GM19395 (cell line): ENCODE measurements at regions not wholly inside any gene's neighbourhood (a gene's known extent, or its start where the extent isn't known, plus 50 kb on each side); places are given as distances from the start of the nearest gene placed in this dataset.
A peak's percentile ranks its signal among the peaks of the same experiment; 100 is the strongest.

Experiments used
- ATAC-seq: cut with Tn5 transposase; IDR thresholded peaks from one replicate; pipeline ENCODE4 v1.9.1; 2021; ENCODE audit warnings: mild to moderate bottlenecking, moderate library complexity; ENCODE audit not compliant: unreplicated experiment

DNA sequence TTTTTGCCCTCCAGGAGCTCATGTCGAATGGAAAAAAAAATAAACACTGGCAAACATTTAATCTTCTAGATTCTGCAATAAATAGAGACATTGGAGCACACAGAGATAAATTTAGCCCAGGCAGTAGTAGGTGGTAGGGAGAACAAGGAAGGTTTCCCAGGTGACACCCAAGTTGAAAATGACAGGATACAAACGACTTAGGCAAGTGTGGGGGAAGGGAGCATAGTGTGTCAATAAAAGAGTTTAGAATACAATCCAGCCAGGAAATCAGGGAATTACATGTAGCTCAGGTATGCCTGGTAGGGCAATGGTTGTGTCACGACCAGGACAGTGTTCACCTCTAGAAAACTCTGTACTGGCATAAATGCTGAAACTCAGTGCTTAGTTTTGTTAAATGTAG, 364.6 kb upstream of the AGTR1 start:
- no peak for ATAC-seq

DNA sequence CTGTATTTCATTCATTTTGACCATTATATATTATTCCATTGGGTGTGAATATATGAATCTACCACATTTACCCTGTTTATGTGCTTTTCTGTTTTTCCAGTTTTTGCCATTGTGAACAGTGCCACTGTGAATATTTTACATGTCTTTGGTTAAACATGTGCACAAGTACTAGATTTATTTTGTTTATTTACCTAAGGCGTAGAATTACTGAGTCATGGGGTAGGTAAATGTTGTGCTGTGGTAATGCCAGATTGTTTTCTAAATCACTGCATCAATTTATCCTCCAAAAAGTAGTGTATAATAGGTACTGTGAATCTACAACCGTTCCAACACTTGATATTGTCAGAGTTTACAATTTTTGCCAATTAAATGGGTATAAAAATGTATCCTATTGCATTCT, 362.1 kb upstream of the AGTR1 start:
- no peak for ATAC-seq

DNA sequence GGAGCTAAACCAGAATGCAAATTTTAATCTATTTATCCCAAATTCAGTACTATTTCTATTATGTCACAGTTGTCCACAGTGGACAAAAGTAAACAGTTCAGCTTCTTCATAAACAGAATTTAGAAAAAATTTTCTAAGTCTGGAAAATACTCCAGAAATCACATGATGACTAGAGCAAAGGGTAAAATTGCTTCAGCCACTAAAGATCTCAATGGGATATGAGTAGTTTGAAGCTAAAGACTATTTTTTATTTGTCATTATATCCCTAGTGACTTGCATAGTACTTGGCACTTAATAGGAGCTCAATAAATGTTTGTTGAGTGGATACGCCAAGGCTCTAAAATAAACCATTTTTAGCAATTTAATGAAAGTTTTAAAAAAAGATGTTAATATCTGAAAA, 354.3 kb upstream of the AGTR1 start:
- no peak for ATAC-seq

DNA sequence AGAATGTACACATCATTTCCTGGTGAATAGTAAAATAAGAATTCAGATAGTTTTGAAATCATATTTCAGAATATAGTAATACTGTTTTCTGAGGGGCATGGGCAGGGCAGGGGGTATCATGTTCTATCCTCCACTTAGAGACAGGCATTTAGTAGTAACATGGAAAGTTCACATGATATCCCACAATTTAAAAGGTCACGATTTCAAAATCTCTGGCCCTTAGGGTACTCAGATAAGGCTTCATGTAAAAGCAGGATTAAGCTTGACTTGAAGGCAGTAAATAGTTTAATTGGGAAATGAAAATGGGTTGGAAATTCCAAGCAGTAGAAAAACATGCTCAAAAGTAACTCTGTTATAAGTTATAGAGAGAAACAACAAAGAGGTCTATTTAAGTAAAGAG, 353.2 kb upstream of the AGTR1 start:
- no peak for ATAC-seq

DNA sequence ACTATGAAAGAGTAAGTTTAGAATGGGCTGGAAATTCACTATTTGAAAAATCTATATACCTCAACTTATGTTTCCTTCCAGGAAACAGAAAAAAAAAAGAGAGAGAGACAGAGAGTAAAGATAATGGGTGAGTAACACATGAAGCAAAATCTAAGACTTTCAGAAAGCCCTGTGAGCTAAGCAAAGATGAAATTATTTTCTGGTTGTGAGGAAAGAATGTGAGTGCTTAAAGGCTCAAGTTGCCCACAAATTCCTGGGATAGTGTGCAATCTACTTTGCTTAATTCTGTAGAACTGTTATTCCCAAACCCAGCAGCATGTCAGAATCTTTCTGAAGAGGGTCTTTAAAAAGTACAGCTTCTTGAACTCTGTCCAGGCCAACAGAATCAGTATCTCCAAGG, 337.7 kb upstream of the AGTR1 start:
- ATAC-seq = no peak

DNA sequence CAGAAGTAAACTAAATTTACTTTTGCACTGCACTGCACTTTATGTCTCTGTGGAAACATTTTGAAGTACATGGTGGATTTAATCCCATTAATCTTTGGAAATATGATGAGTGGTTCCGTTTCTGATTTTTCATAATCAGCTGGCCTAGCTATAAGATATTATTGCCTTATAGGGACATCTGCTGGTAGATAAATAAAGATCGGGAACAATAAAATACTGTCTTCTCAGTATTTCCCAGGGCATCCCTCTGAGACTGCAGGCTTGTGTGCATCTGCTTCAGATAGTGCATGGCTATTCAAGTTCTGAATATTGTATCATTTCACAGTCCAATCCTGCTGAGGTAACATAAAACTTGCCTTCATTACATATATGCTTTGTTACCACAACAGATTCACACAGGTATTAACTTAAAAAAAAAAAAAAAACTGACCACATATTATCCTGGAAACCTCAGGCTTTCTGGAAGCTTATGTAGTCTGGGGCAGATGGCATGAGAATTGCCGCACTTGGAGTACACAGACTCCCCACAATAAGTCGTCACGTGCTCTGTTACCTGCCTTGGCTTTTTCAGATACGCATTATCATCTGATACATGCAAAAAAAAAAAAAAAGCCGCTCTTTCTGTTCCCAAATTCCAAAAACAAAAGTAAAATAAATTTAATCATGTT, 330.8 kb upstream of the AGTR1 start:
- no peak for ATAC-seq

DNA sequence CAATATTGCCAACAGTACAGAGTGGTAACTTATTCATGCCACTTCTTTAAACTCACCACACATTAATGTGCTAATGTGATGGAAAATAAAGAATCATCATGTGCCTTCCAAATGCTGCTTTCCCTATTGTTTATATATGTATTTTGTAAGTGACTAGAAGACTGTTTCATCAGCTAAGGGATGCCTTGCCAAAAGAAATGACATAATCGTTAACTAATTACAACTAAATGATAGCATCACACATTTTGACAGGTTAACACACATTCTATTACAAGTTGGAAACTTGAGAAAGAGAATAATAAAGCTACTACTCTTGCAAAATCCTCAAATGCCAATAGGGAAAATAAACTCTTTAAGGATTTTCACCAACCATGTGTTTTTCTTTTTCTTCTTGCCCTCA, 329.9 kb upstream of the AGTR1 start:
- ATAC-seq = no peak

DNA sequence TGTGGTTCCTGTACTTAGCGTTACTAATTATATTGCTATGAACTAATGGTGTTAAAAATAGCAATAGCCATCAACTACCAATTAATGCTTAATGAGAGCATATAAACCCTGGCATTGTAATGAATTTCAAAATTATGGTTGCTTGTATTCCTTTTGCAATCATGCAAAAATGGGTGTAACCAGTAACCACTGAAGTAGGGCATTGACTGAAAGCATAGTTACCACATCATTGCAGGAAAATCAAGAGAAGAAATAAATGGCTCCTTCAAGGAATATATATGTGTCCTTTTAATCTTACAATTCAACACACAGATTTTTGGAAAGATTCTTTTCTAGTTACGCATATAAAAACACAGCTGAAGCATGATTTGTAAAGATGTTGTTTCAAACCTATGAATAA, 328.3 kb upstream of the AGTR1 start:
- ATAC-seq = no peak

DNA sequence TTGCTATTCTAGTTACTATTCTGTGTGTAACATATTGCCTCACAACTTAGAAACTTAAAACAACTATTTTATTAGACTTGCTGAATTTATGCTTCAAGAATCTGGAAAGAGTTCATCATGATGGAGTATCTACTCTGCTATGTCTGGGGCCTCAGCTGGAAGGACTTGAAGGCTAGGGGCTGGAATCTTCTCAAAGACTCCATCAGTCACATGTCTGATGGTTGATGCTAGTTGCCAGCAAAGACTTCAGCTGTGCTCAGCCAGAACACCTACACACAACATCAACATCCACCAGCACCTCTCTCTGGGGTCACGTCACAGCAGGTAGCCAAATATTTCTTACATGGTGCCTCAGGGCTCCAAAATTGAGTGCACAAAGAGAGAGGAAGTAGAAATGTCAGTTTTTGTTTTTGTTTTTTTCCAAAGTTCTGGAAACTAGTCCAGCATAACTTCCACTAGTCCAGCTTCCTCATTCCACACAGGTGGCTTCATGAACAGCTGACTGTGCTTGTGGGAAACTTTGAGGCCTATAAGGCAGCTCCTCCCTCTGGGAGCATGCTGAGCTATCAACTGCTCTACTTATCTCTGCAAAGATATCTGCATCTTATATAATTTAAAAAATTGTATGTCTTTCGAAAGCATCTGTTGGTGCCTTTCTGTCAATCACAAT, 325.4 kb upstream of the AGTR1 start:
- no peak for ATAC-seq

DNA sequence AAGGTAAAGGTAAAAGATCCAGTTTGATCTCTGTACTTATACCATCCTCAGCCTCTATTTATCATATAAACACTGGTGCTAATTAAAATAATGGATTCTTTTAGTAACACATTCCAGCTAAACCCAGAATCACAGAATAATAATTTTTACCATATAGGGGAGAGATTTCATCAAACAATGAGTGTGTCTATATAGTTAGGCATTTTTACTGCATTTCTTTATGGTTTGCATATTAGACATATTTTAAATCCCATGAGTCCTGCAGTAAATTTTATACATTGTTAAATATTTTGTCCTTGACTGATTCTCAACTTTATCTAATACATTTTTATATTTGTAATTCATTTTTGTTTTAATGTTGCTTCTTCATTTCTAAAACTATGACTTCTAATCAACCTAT, 323.7 kb upstream of the AGTR1 start:
- ATAC-seq = no peak

DNA sequence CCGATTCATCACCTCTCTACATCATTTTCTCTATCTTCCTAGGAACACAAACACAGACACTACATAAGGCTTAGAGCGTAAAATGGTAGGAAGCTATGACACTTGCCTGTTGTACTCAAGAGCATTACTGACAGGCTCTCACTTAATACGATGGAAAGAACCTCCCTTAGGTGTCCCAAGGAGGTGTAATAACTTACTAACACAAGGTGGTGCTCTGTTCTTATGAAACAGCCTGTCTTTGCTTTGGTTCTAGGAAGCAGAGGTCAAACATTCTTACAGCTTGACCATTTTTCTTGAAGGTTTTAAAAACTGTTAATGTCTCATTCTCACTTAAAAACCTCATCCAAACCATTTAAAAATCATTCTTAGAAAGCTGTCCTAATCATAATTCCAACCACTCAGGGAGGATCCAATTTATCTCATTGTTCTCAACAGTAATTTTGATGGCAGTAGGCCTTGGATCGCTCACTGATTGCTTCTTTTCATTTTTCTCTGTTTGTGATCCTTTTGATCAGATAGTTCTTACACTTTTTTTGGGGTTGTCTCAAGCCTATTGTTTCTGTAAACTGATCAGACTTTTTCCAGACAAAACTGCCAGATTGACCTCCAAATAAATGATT, 317.8 kb upstream of the AGTR1 start:
- ATAC-seq = peak; percentile 87

DNA sequence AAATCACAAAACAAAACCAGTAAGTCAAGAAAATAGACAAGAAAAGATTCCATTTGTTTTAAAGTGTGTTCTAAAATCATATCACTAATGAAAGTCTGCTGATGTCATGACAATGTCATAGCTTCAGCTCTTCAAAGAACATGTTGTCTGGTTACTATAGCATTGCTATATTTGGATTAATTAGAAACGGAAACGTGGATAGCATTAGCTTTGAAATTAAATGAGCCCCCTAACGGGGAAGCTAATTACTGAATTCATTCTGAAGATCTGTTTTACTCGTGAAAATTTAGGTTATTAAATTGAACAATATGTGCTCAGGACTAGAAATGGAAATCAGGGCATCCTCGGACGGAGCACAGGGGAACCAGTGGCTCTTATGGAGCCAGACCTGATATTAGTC, 316.7 kb upstream of the AGTR1 start:
- ATAC-seq = no peak

DNA sequence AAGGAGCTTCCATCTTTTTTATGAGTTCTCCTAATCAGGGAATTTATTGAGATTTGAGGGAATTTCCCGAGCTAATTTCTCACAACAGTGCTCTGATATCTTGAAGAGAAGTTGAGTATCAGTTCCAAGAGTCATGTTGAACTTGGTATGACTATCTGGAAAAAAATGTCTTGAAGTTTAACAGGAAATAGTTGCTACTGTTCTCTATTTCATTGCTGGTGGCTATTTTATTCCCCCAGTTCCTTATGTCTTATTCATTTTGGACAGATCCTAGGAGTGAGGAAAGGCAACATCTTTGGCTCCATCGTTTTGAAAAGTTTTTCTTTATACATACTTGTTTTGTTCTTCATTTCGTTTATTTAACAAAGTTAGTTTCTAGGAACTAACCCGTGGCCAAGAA, 307.8 kb upstream of the AGTR1 start:
- no peak for ATAC-seq

DNA sequence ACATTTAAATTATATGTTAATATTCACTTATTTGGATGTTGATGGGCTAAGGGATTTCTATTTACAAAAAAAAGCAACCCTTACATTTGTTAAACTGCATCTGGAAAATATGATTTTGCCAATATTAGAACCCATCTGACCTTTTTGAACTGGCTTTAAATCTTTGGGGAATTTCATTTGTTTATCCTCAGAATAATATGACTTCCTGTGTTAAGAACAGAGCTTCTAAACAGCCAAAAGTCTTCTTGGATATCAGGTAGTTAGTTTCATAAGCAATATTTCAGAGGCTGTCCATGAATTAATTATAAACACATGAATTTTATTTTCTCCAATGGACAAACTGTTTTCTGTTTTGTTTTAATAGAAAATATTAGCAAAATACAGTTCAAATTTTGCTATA, 301.9 kb upstream of the AGTR1 start:
- no peak for ATAC-seq

DNA sequence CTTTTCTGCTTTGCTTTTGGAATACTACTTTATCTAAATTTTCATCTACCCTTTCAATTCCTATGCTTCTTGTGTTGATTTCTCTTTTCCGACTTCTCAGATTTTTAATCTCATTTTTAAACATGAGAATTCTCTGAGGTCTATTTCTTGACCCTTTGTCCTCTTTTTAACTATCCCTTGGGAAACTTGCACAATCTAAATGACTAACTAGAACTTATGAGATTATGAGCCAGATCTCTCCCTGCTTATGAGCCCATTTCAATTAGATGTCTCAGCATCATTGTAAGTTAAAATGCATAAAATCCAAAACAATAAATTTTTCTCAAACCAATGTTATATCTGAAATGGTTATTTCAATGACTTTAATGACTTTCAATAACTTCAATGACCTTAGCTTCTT, 296.9 kb upstream of the AGTR1 start:
- no peak for ATAC-seq

DNA sequence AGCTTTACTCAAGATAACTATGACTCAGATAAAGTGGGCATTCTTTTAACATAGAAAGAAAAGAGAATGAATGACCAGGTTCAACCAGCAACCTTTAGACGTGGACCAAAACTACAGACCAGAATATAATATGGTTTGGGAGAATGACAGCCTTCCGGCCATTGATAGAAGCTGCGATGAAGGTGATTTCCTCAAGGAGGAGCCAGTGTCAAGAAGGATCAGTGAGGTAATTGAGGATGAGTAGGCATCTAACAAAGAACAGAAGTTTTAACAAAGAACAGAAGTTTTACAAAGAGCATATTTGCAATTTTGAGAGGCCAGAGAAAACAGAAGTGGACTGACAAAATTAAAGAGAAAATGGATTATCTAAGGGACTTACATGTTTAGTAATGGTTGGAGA, 289.0 kb upstream of the AGTR1 start:
- no peak for ATAC-seq

DNA sequence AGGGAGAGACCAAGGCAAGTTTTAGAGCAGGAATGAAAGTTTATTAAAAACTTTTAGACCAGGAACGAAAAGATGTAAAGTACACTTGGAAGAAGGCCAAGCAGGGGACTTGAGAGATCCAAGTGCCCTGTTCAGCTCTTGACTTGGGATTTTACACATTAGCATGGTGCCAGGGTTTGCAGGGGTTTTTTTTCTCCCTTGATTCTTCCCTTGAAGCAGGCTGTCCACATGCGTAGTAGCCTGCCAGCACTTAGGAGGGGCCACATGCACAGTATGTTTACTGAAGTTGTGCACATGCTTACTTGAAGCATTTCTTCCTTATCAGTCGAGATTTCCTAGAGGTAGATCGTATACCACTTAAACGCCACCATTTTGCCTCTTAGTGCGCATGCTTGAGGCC, 277.5 kb upstream of the AGTR1 start:
- ATAC-seq = no peak

DNA sequence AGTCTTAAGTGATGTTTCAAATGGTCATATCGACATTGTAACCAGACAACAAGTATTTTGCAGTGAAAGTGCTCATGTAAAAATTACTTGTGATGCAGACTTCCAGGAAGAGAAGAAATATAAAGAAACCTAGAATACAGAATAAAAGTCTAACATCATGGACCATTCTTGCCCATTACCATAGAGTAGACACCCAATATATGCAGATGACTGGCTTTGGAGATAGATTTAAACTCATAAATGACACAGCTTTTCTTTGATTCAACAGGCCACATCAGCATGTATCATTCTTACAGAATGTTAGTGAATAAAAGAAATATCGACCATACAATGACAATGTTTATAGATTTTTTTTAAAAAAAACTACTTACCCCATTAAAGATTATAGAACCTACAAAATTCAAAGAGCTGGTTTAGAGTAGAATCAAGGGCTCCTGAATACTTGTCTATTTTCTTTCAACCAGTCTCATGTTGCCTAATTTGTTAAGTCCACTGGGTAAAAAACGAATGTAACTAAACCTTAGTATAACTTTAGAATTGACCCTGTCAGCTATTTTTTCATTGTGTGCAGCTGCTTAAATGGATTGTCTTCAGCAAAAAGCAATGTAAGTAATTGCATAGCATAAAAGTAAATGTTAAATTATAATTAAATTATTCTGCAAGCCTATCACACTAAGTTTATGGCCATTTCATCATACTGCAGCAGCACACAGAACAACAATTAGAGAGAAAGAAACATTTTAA, 268.7 kb upstream of the AGTR1 start:
- ATAC-seq = no peak

DNA sequence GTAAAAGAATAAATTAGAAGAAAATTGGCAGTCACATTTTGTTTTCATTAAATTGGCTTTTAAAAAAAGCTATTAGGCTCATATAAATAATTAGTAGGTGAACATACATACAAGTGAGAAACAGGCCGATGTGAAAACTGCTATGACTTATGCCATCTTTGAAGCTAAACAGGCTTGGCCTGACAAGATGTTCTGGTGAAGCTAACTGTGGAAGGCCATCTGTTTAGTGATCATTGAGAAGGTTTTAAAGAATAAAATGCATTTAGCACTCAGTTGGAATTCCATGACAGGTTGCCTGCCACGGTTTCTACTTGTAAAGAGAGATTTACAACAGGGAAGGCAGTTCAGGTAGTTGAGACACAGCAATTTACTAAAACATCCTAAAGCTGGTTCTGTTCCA, 264.0 kb upstream of the AGTR1 start:
- no peak for ATAC-seq

DNA sequence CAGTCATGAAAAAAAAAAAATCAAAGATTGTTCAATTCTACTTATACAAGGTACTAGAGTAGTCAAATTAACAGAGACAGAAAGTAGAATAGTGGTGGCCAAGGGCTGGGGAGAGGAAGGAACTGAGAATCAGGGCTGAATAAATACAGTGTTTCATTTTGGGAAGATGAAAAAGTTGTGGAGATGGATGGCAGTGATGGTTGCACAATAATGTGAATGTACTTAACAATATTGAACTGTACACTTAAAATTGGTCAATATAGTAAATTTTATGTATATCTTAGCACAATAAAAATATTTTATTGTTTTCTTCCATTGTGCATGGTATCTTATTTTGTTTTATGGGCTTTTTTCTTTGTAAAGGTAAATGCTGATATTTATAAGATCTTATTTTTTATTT, 262.2 kb upstream of the AGTR1 start:
- ATAC-seq = no peak

DNA sequence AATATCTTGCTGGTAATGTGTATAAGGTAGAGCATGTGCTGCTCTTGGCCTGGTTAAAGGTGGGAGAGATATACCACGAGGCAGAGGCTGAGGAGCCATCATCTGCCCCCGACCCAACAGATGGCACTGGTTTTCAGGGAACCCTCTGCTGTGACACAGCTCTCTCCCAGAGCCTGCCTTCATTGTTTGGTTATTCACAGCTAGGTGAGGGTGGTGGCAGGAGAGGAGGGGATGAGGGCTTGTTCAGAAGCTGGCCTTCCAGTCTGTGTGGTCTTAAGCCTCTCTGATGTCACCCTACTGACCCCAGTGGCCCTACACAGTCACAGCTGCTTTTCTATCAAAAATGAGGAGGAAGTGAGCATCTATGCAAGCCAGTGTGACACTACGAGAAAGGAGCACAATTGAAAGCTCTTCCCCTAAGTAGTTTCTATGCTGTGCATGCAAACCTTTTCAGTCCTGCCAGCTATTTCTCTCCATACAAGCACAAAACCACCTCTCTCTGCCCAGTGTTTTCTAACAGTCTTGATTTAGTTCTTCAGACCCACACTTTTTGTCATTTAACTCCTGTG, 258.4 kb upstream of the AGTR1 start:
- peak; percentile 58 for ATAC-seq

DNA sequence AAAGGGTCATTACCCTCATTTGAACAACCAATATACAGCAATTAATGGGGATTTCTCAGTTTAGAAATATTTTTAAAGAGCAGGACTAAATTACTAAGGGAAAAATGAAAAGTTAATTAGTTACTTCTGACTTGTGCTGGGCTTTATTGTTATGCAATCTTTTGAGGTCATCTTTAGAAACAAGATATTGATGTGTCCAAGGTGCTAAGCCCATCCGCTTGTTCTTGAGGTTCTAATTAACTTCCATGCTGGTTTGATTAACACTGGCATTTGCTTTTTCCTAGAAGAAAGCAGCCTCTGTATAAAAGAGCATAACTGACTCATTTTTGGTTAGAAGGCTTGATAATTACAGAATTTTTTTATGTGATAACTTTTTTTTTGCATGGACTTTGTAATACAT, 256.5 kb upstream of the AGTR1 start:
- ATAC-seq = no peak
